K562 (cell line): ENCODE measurements at regions not wholly inside any gene's neighbourhood (a gene's known extent, or its start where the extent isn't known, plus 50 kb on each side); places are given as distances from the start of the nearest gene placed in this dataset.

Source experiments
- DPF2 ChIP-seq: fragments of 450-650 bp; IDR thresholded peaks from 2 replicates; pipeline ENCODE4 v1.6.1; 2016
- KAT8 ChIP-seq: fragments of 450-650 bp; IDR thresholded peaks from 2 replicates; pipeline ENCODE4 v1.6.1; 2016; ENCODE audit warnings: low read depth, mild to moderate bottlenecking

DNA sequence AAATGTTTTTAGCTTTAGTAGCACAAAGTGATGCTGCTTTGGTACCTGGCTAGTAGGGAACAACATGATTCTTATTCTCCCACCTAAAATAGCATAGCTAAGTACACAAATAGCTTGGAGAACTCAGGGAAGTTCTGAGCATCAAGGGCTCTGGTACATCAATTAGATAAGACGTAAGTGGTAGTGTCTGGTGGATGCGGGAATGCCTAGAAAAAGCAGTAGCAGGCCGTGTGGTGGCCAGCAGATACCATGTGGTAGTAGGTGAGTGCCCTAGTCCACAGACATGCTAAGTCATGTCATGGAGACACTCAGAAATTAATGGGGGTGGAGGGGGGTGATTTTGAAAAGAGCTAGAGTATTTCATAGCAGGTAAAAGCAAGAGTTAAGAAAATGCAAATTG lies 347.3 kb upstream of the NOCT start:
- TF ChIP-seq KAT8: no peak
- no peak for TF ChIP-seq DPF2
